GM23338 (cell line): ENCODE measurements at regions not wholly inside any gene's neighbourhood (a gene's known extent, or its start where the extent isn't known, plus 50 kb on each side); places are given as distances from the start of the nearest gene placed in this dataset.
A peak's percentile ranks its signal among the peaks of the same experiment; 100 is the strongest.
"Not testable (repeated sequence)": the region's sequence is repeated elsewhere in the genome, so short reads cannot be mapped to it uniquely, and the experiment has no call there.

Experiments
- ATAC-seq: fragments of 200-7000 bp; cut with Tn5 transposase; 3 replicates; pipeline ENCODE4 v1.9.1; 2020
- DNase-seq: peaks from one replicate; pipeline ENCODE4 v3.0.0-alpha.2; 2015; ENCODE audit warnings: low spot score
- H2AFZ ChIP-seq: fragments of 200-600 bp; sonication (generic); 2 replicates; pipeline ENCODE4 v1.8.0; 2016; ENCODE audit warnings: antibody characterized with exemption, mild to moderate bottlenecking, moderate library complexity
- H3F3A ChIP-seq: fragments of 200-600 bp; sonication (generic); replicated peaks from 2 replicates; pipeline ENCODE4 v1.8.0; 2017; ENCODE audit warnings: antibody characterized with exemption, mixed run types, low read depth
- H3K27ac ChIP-seq: fragments of 200-600 bp; sonication (generic); 2 replicates; pipeline ENCODE4 v1.6.1; 2016; ENCODE audit warnings: low read depth
- H3K27me3 ChIP-seq: fragments of 200-600 bp; sonication (generic); 2 replicates; pipeline ENCODE4 v1.8.0; 2016; ENCODE audit warnings: mild to moderate bottlenecking, mixed run types, moderate library complexity; ENCODE audit not compliant: insufficient read depth
- H3K36me3 ChIP-seq: fragments of 200-600 bp; sonication (generic); 2 replicates; pipeline ENCODE4 v1.8.0; 2016; ENCODE audit warnings: mild to moderate bottlenecking; ENCODE audit not compliant: insufficient read depth
- H3K4me1 ChIP-seq: fragments of 200-600 bp; sonication (generic); 2 replicates; pipeline ENCODE4 v1.8.0; 2016; ENCODE audit warnings: mild to moderate bottlenecking, moderate library complexity; ENCODE audit not compliant: insufficient read depth
- H3K4me2 ChIP-seq: fragments of 200-600 bp; sonication (generic); 2 replicates; pipeline ENCODE4 v1.7.1; 2017; ENCODE audit warnings: mixed run types
- H3K4me3 ChIP-seq: fragments of 200-600 bp; sonication (generic); 2 replicates; pipeline ENCODE4 v1.6.1; 2016; ENCODE audit warnings: mixed run types
- H3K79me2 ChIP-seq: fragments of 200-600 bp; sonication (generic); replicated peaks from 2 replicates; pipeline ENCODE4 v1.8.0; 2017; ENCODE audit warnings: mild to moderate bottlenecking; ENCODE audit not compliant: insufficient read depth
- H3K9me2 ChIP-seq: fragments of 200-600 bp; sonication (generic); 2 replicates; pipeline ENCODE4 v1.8.0; 2017; ENCODE audit not compliant: insufficient read depth
- H4K20me1 ChIP-seq: fragments of 200-600 bp; sonication (generic); replicated peaks from 2 replicates; pipeline ENCODE4 v1.8.0; 2017; ENCODE audit warnings: mild to moderate bottlenecking; ENCODE audit not compliant: insufficient read depth
- H3K27ac Mint-ChIP-seq: 2 replicates; pipeline ENCODE4 v1.8.0; 2020; ENCODE audit warnings: inconsistent platforms, mild to moderate bottlenecking, moderate library complexity, mixed read lengths
- H3K27me3 Mint-ChIP-seq: 3 replicates; pipeline ENCODE4 v1.8.0; 2022; ENCODE audit warnings: low read depth, mild to moderate bottlenecking, moderate library complexity, mixed read lengths, inconsistent platforms; ENCODE audit not compliant: insufficient read depth, poor library complexity
- H3K36me3 Mint-ChIP-seq: 3 replicates; pipeline ENCODE4 v1.8.0; 2021; ENCODE audit warnings: low read depth, mild to moderate bottlenecking, inconsistent platforms, moderate library complexity, mixed read lengths
- H3K4me1 Mint-ChIP-seq: 3 replicates; pipeline ENCODE4 v1.8.0; 2020; ENCODE audit warnings: mild to moderate bottlenecking, inconsistent platforms, mixed read lengths
- H3K4me3 Mint-ChIP-seq: 3 replicates; pipeline ENCODE4 v1.8.0; 2021; ENCODE audit warnings: moderate library complexity, mild to moderate bottlenecking, inconsistent platforms, mixed read lengths
- H3K9me3 Mint-ChIP-seq: 3 replicates; pipeline ENCODE4 v1.8.0; 2020; ENCODE audit warnings: moderate library complexity, mild to moderate bottlenecking, inconsistent platforms, mixed read lengths

DNA sequence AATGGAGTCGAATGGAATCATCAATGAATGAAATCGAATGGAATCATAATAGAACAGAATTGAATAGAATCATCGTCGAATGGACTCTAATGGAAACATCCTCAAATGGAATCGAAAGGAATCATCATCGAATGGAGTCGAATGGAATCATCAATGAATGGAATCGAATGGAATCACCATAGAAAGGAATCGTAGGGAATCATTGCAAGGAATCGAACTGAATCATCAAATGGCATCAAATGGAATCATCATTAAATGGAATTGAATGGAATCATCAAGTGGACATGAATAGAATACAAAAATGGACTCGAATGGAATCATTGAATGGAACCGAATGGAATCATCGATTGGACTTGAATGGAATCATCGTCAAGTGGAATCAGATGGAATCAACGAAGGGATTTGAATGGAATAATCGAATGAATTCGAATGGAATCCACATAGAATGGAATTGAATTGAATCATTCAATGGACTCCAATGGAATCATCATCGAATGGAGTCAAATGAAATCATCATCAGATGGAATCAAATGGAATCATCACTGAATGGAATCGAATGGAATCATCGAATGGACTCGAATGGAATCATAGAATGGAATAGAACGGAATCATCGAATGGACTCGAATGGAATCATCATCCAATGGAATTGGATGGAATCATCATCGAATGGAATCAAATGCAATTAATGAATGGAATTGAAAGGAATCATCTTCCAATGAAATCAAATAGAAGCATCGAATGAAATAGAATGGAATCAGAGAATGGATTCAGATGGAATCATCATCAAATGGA lies 228.1 kb downstream of the SHCBP1 start:
- not testable (repeated sequence) for H3K4me3 ChIP-seq, H3K27ac ChIP-seq, H4K20me1 ChIP-seq, H3K9me2 ChIP-seq, H3K4me2 ChIP-seq, ATAC-seq, H3K4me1 Mint-ChIP-seq, H3K27ac Mint-ChIP-seq, H3K4me1 ChIP-seq, H3F3A ChIP-seq, H3K4me3 Mint-ChIP-seq, H3K79me2 ChIP-seq, H3K36me3 ChIP-seq, H3K27me3 Mint-ChIP-seq, H2AFZ ChIP-seq, H3K27me3 ChIP-seq
- H3K36me3 Mint-ChIP-seq = peaks cover 11% of the 10 kb centered on the region
- H3K9me3 Mint-ChIP-seq = peaks cover 23% of the 10 kb centered on the region; the same call in 2 of the 3 replicates
- peak; percentile 27 for DNase-seq

DNA sequence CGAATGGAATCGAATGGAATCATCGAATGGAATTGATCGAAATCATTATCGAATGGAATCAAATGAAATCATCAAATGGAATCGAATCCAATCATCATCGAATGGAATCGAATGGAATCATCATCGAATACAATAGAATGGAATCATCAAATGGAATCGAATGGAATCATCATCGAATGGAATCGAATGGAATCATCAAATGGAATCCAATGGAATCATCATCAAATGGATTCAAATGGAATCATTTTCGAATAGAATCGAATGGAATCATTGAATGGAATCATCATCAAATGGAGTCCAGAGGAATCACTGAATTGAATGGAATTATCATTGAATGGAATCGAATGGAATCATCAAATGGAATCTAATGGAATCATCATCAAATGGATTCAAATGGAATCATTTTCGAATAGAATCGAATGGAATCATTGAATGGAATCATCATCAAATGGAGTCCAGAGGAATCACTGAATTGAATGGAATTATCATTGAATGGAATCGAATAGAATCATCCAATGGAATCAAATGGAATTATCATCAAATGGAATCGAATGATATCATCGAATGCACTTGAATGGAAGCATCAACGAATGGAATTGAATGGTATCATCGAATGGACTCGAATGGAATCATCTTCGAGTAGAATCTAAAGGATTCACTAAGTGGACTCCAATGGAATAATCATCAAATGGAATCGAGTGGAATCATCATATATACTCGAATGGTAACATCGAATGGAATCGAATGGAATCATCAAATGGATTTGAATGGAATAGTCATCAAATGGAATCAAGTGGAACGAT lies 230.3 kb downstream of the SHCBP1 start:
- H3K27me3 ChIP-seq, H3K4me1 Mint-ChIP-seq, H3K27ac Mint-ChIP-seq, H3K27me3 Mint-ChIP-seq, H3K4me3 ChIP-seq, H3K4me2 ChIP-seq, H3F3A ChIP-seq, H3K4me3 Mint-ChIP-seq, H3K79me2 ChIP-seq, H3K27ac ChIP-seq, H4K20me1 ChIP-seq, H3K4me1 ChIP-seq, ATAC-seq, H2AFZ ChIP-seq, H3K9me2 ChIP-seq: not testable (repeated sequence)
- H3K9me3 Mint-ChIP-seq = peaks cover 21% of the 10 kb centered on the region; the same call in 2 of the 3 replicates
- DNase-seq = peak; percentile 12
- peaks cover 10% of the 10 kb centered on the region for H3K36me3 ChIP-seq
- peaks cover 21% of the 10 kb centered on the region for H3K36me3 Mint-ChIP-seq

GRCh38 chr16:46389561-46390041 lies 231.6 kb downstream of the SHCBP1 start:
- not testable (repeated sequence) for H3K36me3 ChIP-seq, H3K79me2 ChIP-seq, ATAC-seq, H3K27ac ChIP-seq, H2AFZ ChIP-seq, H3K4me2 ChIP-seq, H3K4me1 ChIP-seq, H3F3A ChIP-seq, H3K27me3 Mint-ChIP-seq, H3K27me3 ChIP-seq, H3K27ac Mint-ChIP-seq, H3K4me3 Mint-ChIP-seq, H3K4me1 Mint-ChIP-seq, H4K20me1 ChIP-seq, H3K9me2 ChIP-seq
- peak overlapping the region; percentile 0; the same call in 1 of the 2 replicates for H3K4me3 ChIP-seq
- peak; percentile 92 for DNase-seq
- H3K9me3 Mint-ChIP-seq = peaks cover 17% of the 10 kb centered on the region
- peaks cover 18% of the 10 kb centered on the region for H3K36me3 Mint-ChIP-seq

- H3K36me3 ChIP-seq, DNase-seq, H3F3A ChIP-seq, H3K4me3 Mint-ChIP-seq, H3K4me3 ChIP-seq, H3K4me1 Mint-ChIP-seq, ATAC-seq, H3K4me1 ChIP-seq, H3K27ac Mint-ChIP-seq, H4K20me1 ChIP-seq, H3K27me3 ChIP-seq, H3K27me3 Mint-ChIP-seq, H3K4me2 ChIP-seq, H3K9me2 ChIP-seq, H3K27ac ChIP-seq, H2AFZ ChIP-seq, H3K79me2 ChIP-seq: not testable (repeated sequence)
- Mint-ChIP-seq H3K9me3 (peaks cover 21% of the 10 kb centered on the region), H3K36me3 (peaks cover 19% of the 10 kb centered on the region)
These were observed 232.2 kb downstream of the SHCBP1 start for GRCh38 chr16:46388939-46389491.

- not testable (repeated sequence) for ATAC-seq, H3K27me3 Mint-ChIP-seq, H2AFZ ChIP-seq, H3K4me3 Mint-ChIP-seq, H3K4me3 ChIP-seq, H3K9me2 ChIP-seq, H3K4me2 ChIP-seq, H3K27ac Mint-ChIP-seq, H3K27ac ChIP-seq, H3K36me3 ChIP-seq, H4K20me1 ChIP-seq, H3K4me1 Mint-ChIP-seq, H3K4me1 ChIP-seq, H3K27me3 ChIP-seq, H3F3A ChIP-seq, H3K79me2 ChIP-seq, DNase-seq
- Mint-ChIP-seq H3K9me3 (peaks cover 23% of the 10 kb centered on the region), H3K36me3 (peaks cover 20% of the 10 kb centered on the region)
These were observed 232.8 kb downstream of the SHCBP1 start for GRCh38 chr16:46388354-46388753.

DNA sequence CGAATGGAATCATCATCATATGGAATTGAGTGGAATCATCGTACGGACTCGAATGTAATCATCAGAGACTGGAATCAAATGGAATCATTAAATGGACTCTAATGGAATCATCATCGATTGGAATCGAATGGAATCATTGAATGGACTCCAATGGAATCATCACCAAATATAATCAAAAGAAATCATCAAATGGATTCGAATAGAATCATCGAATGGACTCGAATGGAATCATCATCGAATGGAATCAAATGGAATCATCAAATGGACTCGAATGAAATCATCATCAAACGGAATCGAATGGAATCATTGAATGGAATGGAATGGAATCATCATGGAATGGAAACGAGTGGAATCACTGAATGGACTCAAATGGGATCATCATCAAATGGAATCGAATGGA lies 233.5 kb downstream of the SHCBP1 start:
- H3K36me3 ChIP-seq, DNase-seq, H3K27ac ChIP-seq, H4K20me1 ChIP-seq, H3K4me2 ChIP-seq, H3K79me2 ChIP-seq, H2AFZ ChIP-seq, H3K27me3 ChIP-seq, H3K4me3 Mint-ChIP-seq, H3K4me1 ChIP-seq, H3K9me2 ChIP-seq, H3K27ac Mint-ChIP-seq, ATAC-seq, H3F3A ChIP-seq, H3K27me3 Mint-ChIP-seq, H3K4me1 Mint-ChIP-seq: not testable (repeated sequence)
- Mint-ChIP-seq H3K36me3 (peaks cover 22% of the 10 kb centered on the region), H3K9me3 (peaks cover 23% of the 10 kb centered on the region)
- H3K4me3 ChIP-seq = peak overlapping the region; percentile 0; the same call in 1 of the 2 replicates
